C4-2B (cell line): ENCODE measurements at regions not wholly inside any gene's neighbourhood (a gene's known extent, or its start where the extent isn't known, plus 50 kb on each side); places are given as distances from the start of the nearest gene placed in this dataset.
"Not testable (repeated sequence)": the region's sequence is repeated elsewhere in the genome, so short reads cannot be mapped to it uniquely, and the experiment has no call there.

Experiments
- CTCF ChIP-seq: fragments of 450-650 bp; conservative IDR thresholded peaks from 2 replicates; pipeline ENCODE4 v1.5.1; 2017; ENCODE audit warnings: mild to moderate bottlenecking
- ZFX ChIP-seq: fragments of 450-650 bp; IDR thresholded peaks from 2 replicates; pipeline ENCODE4 v1.6.1; 2017

DNA sequence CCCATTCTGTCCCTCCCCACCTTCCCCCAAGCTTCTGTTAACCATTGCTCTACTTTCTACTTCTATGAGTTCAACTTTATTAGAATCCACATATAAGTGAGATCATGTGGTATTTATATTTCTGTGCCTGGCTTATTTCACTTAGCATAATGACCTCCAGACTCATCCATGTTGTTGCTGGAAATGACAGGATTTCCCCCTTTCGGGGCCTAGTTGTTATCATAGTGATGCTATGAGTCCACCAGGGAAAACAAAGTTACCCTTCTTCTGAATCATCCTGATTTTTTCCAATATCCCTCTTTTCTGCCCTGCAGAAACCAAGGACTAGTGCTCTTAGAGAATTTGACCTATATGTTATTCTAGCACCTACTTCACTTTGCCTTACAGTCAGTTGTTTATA, 53.2 kb upstream of the TERB2 start:
- not testable (repeated sequence) for TF ChIP-seq CTCF, ZFX
